ENCODE measurements at regions not wholly inside any gene's neighbourhood (a gene's known extent, or its start where the extent isn't known, plus 50 kb on each side); places are given as distances from the start of the nearest gene placed in this dataset.

DNA sequence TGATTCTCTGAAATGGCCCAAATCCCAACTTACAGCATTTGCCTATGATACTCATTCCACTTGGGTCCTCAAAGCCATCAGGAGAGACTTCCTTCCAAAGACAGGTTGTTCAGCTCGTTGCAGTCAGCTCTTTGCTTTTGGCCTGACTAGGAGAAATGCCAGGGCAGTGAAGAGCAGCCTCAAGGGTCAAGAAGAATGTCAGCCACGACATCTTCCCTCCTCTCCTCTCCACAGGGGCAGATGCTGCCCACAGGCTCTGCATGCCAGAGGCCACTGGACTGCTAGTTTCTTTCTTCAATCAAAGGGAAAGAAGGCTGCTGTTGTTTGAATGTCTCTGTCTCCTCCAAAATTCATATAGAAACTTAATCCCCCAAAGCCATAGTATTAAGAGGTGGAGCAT lies 201.7 kb upstream of the PFN2 start:
- Histone ChIP-seq H3K9ac (ENCODE audit: low read length) (no peak overlapping the region), H3K27me3 (ENCODE audit: low read length) (no peaks in the 10 kb centered on the region), H2AFZ (ENCODE audit: low read depth, low read length, severe bottlenecking) (no peak overlapping the region), H3K27ac (ENCODE audit: low read depth, low read length) (no peak overlapping the region), H3F3A (ENCODE audit: insufficient read depth) (no peaks in the 10 kb centered on the region), H3K79me2 (ENCODE audit: insufficient read depth, low read length) (no peaks in the 10 kb centered on the region), H3K4me2 (ENCODE audit: low read depth, low read length, poor library complexity, severe bottlenecking) (no peak overlapping the region), H3K4me3 (ENCODE audit: insufficient read depth, low read length, poor library complexity, severe bottlenecking) (no peak overlapping the region), H4K20me1 (ENCODE audit: low read depth, low read length) (no peaks in the 10 kb centered on the region), H3K36me3 (ENCODE audit: low read length) (no peaks in the 10 kb centered on the region), H3K9me3 (ENCODE audit: insufficient read depth, low read length) (no peaks in the 10 kb centered on the region), H3K9me2 (replicated peaks; ENCODE audit: insufficient read depth, low read length) (no peaks in the 10 kb centered on the region)
- TF ChIP-seq, protein P1, sequence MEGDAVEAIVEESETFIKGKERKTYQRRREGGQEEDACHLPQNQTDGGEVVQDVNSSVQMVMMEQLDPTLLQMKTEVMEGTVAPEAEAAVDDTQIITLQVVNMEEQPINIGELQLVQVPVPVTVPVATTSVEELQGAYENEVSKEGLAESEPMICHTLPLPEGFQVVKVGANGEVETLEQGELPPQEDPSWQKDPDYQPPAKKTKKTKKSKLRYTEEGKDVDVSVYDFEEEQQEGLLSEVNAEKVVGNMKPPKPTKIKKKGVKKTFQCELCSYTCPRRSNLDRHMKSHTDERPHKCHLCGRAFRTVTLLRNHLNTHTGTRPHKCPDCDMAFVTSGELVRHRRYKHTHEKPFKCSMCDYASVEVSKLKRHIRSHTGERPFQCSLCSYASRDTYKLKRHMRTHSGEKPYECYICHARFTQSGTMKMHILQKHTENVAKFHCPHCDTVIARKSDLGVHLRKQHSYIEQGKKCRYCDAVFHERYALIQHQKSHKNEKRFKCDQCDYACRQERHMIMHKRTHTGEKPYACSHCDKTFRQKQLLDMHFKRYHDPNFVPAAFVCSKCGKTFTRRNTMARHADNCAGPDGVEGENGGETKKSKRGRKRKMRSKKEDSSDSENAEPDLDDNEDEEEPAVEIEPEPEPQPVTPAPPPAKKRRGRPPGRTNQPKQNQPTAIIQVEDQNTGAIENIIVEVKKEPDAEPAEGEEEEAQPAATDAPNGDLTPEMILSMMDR (IDR thresholded peaks at IDR 0.05; ENCODE audit: insufficient read depth, low read length, poor library complexity, severe bottlenecking) = no peak
- no peak for TF ChIP-seq EZH2phosphoT487 (conservative IDR thresholded peaks at IDR 0.05; ENCODE audit: low read length)

DNA sequence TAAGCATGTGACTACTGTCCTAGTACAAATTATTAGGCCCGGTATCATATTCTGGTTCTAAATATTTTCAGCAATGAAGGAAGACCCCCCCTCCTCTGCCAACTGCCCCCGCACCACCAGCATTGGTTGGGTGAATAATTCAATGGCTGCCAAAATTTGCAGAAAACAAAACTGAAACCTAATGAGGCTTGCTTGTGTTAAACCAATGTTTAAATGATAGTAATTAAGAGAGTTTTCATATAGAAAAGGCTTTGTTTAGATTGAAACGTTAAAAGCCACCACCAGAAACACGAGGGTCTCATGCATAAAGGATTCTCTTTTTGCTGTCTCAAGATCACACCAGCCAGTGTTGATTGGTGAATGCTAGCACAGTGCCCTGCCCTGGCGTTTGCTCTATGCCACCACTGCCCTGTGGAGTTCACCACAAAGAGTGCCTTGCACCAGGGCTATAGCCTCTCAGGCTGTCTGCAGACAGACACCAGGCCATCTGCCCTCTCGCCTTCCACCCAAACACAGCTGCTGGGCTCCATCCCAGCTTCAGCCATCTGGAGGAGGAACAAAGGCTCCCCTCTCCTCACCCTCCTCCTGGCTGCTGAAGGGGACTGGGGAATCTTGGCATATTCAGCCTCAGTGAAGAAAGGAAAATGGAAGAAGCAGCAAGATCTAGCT lies 200.3 kb upstream of the PFN2 start:
- no peaks in the 10 kb centered on the region for H3K9me3 ChIP-seq (ENCODE audit: insufficient read depth, low read length)
- no peak overlapping the region for H3K4me2 ChIP-seq (ENCODE audit: low read depth, low read length, poor library complexity, severe bottlenecking)
- H3K4me3 ChIP-seq (ENCODE audit: insufficient read depth, low read length, poor library complexity, severe bottlenecking) = no peak overlapping the region
- no peak overlapping the region for H3K9ac ChIP-seq (ENCODE audit: low read length)
- H3K27ac ChIP-seq (ENCODE audit: low read depth, low read length) = no peak overlapping the region
- no peaks in the 10 kb centered on the region for H3F3A ChIP-seq (ENCODE audit: insufficient read depth)
- H2AFZ ChIP-seq (ENCODE audit: low read depth, low read length, severe bottlenecking) = no peak overlapping the region
- no peaks in the 10 kb centered on the region for H3K36me3 ChIP-seq (ENCODE audit: low read length)
- H3K79me2 ChIP-seq (ENCODE audit: insufficient read depth, low read length) = no peaks in the 10 kb centered on the region
- H3K9me2 ChIP-seq (replicated peaks; ENCODE audit: insufficient read depth, low read length) = no peaks in the 10 kb centered on the region
- no peaks in the 10 kb centered on the region for H4K20me1 ChIP-seq (ENCODE audit: low read depth, low read length)
- no peak for TF ChIP-seq EZH2phosphoT487 (conservative IDR thresholded peaks at IDR 0.05; ENCODE audit: low read length)
- TF ChIP-seq, protein P1 (IDR thresholded peaks at IDR 0.05; ENCODE audit: insufficient read depth, low read length, poor library complexity, severe bottlenecking) = no peak
- no peaks in the 10 kb centered on the region for H3K27me3 ChIP-seq (ENCODE audit: low read length)

DNA sequence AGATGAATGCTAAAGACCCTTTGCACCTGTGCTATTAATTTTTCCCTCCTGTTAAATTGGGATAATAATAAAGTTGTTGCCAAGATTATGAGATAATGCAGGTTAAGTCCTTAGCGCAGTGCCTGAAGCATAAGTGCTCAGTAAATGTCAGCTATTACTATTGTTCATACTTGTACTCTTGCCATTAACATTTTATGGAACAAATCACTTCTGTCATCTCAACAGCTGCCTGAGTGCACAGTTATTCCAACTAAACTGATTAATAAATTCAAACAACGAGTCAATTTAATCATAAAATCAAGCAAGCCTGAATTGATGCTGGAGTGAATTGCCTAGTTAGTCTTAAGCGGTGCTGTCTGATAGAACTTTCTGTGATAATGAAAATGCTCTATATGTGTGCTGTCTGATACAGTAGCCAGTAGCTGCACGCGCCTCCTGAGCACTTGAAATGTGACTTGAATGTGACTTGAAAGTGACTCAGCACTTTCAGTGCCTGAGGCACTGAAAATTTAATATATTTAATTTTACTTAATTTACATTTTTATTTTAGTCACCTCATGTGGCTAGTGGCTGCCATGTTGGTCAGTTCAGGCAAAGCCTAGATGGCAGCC lies 198.7 kb upstream of the PFN2 start:
- TF ChIP-seq, protein P1 (IDR thresholded peaks at IDR 0.05; ENCODE audit: insufficient read depth, low read length, poor library complexity, severe bottlenecking) = no peak
- TF ChIP-seq EZH2phosphoT487 (conservative IDR thresholded peaks at IDR 0.05; ENCODE audit: low read length) = no peak
- Histone ChIP-seq H4K20me1 (ENCODE audit: low read depth, low read length) (no peaks in the 10 kb centered on the region), H3K27ac (ENCODE audit: low read depth, low read length) (no peak overlapping the region), H3K9ac (ENCODE audit: low read length) (no peak overlapping the region), H3K27me3 (ENCODE audit: low read length) (no peaks in the 10 kb centered on the region), H3K4me3 (ENCODE audit: insufficient read depth, low read length, poor library complexity, severe bottlenecking) (no peak overlapping the region), H3K36me3 (ENCODE audit: low read length) (no peaks in the 10 kb centered on the region), H3K9me2 (replicated peaks; ENCODE audit: insufficient read depth, low read length) (no peaks in the 10 kb centered on the region), H3K79me2 (ENCODE audit: insufficient read depth, low read length) (no peaks in the 10 kb centered on the region), H3F3A (ENCODE audit: insufficient read depth) (no peaks in the 10 kb centered on the region), H3K4me2 (ENCODE audit: low read depth, low read length, poor library complexity, severe bottlenecking) (no peak overlapping the region), H3K9me3 (ENCODE audit: insufficient read depth, low read length) (no peaks in the 10 kb centered on the region), H2AFZ (ENCODE audit: low read depth, low read length, severe bottlenecking) (no peak overlapping the region)
